ENCODE measurements at regions not wholly inside any gene's neighbourhood (a gene's known extent, or its start where the extent isn't known, plus 50 kb on each side); places are given as distances from the start of the nearest gene placed in this dataset.

DNA sequence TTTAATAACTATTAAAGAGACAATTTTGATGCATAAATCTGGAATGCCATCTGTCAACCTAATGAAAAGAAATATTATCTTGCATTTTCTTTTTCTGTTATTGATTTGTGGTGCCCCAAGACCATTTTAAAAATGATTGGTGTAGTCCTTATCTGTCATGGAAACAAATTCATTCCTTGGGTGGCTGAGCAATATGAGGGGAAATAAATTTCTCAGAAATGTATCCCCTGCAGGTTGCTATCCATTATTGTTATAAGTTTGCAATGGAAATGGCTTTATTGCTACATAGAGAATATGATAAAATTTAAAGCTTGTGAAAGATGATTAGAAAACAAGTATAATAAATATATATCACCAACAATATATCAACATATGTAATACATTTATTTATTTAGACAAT lies 607.0 kb downstream of the DNAJB9 start:
- no peak for DNase-seq

DNA sequence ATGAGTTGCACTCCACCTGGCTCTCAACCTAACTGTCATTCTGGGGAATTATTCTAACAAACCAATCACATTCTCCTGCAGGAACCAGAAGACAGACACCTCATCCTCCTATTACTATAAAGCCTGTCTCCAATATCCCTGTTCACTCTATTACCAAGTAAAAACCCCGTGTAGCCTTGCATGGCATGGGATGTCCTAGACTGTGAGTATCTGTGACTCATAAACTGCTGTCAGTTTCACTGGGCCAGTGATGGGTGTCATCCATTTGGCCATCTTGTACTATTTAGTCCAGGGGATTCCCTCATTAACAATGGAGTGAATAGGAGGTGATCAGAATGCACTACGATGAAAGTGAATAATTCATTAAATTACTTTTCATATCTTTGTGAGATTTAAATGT lies 608.7 kb downstream of the DNAJB9 start:
- no peak for DNase-seq

DNA sequence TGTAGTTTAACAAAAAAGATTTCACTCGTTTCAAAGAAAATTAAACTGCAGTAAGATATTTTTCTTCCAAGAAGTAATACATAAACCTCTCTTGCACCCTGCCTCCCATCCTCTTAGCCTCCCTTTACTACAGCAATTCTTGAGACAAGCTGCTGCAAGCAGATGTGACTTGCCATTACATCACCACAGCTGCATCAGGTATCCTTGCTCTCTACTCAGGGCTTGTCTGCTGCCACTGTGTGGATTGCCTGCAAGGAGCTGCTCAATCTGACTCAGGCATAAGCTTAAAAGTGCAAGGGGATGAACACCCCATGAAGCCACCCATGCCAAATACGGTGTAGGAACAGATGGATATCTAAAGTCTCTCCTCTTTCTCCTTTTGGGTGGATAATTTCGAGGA lies 609.9 kb downstream of the DNAJB9 start:
- no peak for DNase-seq

DNA sequence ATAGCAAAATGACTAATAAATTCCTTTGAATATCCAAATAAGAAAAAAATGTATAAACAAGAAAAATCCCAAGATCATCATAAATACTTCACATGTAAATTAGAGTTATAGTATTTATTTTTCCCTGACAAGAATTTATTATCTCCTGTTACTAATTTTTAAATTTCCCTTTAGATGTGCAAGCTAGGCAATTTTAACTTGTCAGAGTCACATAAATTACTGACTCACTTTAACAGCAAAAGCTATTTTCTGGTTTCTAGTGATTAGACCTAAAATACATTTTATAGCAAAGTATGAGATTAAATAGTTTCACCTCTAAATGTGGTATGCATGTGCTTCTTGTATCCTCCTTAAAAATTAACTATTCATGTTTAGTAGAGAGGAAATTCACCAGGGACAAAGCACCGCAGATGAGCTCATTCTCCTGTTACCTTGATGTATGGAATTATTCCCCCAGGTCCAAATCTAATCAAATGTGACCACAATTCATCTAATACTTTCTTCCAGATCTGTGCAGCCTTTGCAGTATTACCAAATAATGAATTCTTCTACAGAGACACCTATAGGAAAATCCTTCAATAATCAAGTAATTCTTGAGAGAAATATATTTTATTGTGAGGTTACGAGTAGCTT lies 621.2 kb downstream of the DNAJB9 start:
- DNase-seq: no peak

DNA sequence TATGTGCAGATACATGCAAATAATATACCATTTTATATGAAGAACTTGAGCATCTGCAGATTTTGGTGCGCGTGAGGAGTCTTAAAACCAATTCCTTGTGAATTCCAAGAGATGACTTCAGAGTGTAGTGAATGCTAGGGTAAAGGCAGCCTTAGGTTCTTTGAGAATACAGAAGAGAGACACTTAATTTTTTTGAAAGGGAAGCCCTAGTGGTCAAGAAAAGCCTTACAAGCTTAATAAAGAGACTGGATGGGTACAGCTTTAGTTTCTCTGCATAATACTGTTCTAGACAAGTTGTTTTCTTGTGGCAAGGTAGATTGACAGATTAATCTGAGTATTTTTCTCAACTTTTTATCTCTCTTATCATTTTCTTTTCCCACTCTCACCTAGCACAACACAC lies 636.5 kb downstream of the DNAJB9 start:
- DNase-seq: no peak

DNA sequence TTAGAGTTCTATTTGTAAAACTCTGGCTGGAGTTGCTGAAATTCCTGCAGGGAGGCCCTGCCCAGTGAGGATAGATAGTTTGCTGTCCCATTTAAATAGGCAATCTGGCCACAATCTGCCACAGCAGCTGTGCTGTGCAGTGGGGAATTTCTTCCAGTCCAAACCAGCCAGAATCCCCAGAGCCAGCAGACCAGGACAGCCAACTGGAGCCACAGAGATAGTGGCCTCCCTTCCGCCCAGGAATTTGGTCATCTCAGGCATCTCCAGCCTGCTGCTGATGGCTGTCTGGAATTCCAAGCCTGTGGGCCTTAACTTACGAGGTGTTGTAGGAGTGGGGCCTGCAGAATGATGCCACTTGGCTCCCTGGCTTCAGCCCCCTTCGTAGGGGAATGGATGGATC lies 643.4 kb downstream of the DNAJB9 start:
- no peak for DNase-seq

DNA sequence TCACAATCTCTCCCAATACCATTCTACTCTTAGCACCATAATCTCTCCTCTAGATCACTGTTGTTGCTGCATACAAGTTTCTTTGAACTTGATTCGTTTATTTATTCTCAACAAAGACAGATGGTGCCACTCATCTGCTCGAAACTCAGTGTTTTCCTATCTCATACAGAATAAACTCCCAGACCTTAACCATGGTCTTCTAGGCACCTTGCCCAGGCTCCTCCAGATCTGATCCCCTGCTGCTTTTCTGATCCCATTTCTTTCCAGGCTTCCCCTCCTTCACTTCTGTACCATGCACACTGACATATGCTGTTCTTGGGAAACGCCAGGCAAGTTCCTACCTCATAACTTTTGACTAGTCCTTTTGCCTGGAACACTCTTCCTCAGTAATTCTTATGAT lies 645.7 kb downstream of the DNAJB9 start:
- DNase-seq: no peak

DNA sequence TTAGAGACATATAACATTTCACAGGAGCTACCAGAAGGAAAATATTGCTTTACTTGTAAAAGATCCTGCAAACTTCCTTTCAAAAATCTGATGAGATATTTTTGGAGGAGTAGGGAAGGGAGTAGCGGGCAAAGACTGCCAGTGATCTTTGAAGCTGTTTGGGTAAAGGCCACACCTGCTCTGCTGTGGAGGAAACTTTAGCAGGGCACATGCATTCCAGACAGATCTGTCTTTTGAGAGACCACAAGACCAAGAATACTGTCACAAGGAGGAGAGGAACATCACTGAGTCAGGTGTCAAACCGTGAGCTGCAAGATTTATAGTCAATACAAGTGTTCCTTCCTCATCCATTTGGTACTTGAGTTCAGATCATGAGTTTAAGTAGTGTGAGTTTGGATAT lies 654.4 kb downstream of the DNAJB9 start:
- no peak for DNase-seq

DNA sequence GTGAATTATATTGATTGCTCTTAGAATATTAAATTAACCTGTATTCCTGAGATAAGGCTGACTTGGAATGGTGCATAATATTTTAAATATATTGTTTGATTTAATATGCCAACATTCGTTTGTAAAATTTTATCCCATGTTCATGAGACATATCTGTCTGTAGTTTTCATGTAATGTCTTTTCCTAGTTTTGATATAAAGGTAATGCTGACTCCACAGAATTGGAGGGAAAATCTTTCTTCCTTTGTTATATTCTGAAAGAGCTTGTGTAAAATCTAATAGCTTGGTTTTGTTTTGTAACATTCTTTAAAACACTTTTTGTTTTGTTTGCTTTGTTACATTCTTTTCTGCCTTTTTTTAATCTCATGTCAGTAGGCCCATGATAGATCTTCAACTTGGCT lies 657.0 kb downstream of the DNAJB9 start:
- no peak for DNase-seq

DNA sequence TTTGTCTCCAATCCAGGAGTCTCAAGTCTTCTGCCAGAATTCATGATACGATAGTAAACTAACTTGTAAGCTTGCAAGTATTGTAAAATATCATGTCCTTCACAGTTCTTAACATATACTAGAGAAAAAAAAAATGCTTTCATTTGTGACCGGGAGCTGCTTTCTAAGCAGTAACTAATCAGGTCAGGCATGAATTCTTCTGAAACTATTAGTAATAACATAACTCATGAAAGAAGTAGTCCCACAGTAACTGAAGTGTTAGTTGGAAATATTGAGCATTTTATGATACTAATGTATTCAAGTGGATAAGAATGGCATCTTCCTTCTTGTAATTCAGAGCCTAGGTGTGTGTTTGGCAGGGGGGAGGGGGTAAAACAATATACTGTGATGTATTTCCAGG lies 665.6 kb downstream of the DNAJB9 start:
- DNase-seq: no peak

DNA sequence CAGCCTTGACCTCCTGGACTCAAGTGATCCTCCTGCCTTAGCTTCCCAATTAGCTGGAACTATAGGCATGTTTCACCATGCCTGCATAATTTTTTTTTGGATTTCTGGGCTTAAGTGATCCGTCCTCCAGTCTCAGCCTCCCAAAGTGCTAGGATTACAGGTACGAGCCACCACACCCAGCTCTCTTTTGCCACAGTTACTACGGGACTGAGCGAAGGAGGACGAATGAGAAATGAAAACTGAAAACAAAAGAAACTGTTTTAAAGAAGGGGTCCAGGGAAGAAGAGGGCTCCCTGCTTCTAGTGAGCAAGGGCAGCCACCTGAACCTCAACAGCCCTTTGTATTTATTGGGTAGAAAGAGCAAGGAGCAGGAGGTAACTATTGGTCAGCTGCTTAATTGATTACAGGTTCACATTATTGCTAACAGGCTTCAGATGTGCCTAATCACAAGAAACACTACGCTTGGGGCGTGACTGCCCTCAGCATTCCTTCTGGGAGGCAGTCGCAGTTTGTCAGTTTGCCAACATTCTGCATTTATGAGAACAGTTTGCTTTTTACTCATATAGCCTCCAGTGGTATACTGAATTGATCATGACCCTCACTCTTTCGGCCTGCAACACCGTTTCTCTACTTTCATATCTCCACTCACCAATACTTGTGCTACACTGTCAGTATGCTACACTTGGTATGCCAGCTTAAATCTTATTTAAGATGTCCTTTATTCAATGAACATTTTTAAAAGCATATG lies 676.8 kb downstream of the DNAJB9 start:
- DNase-seq: no peak

DNA sequence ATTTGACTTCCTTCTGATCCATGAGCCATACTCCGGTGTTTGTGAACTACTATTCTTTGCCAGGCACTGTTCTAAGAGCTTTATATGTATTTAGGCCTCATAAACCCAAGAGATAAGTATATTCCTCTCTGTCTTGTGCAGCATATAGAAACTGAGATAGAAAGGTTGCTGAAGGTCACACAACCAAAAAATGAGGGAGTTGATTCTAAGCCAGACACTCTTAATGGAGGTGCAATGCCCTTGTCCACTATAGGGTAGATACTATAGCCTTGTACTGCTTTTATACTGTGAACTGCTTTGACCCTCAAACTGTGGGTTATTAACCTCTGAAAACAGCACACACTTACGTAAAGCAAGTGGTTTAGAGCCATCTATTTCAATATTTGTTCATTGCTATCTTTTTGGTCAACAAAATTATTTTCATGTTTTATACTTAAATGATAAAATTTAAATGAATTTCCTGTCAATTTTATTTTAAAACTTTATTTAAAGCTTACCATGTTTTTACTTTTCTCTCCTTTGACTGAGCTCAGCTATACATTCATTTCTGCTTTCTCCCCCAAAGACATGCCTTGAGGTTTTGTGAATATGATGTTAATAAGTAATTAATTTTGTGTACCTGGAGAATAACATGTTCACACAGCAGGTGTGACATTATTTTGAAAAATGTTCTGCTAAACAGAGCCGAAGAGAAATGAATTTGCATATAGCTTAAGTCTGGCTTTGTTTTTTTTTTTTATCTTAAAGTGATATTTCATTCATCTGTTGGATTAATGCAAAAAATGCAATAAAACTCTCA lies 687.3 kb downstream of the DNAJB9 start:
- no peak for DNase-seq

DNA sequence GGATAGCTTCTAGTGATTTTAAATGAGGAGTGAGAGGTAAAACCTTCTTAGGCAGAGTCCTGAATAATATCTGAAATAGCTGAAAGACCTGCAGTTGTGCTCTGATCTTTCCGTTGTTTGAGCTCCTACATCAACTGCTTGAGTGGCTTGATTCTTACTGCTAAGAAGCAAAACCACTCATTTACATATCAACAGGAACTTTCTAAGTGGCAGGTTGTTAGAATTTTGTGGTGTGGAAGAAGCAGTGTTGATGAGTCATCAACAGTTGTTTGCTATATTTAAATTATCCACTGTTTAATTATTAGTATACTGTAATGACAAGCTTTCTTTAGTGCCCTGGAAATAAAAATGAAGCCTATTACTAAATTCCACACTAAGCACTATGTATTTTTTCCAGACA lies 689.5 kb downstream of the DNAJB9 start:
- DNase-seq: no peak

DNA sequence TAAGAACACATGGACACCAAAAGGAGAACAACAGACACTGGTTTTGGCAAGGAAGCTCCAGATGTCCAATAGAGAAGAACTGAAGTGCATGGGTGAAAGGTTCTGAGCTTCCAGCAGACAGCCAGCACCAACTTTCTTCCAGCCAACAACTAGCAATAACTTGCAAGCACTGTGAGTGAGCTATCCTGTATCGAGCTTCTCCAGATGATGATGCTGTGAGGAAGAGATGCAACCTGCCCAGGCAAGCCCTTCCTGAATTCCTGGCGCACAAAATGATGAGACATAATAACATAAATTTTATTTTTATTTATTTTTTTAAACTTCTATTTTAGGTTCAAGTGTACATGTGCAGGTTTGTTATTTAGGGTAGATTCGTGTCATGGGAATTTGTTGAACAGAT lies 692.1 kb downstream of the DNAJB9 start:
- DNase-seq: no peak

DNA sequence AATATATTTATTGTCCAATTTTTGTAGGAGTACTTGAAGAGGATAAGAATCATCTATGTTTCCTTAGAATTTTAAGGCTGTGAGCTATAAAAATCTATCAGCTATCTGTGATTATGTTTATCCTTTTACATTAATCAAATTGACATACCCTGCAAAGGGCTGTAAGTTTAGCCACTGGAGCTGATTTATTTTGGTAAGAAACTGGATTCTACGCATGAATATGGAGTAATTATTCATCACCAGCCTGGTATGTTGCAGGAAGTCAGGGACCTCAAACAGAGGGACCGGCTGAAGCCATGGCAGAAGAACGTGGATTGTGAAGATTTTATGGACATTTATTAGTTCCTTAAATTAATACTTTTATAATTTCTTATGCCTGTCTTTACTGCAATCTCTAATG lies 696.9 kb downstream of the DNAJB9 start:
- no peak for DNase-seq

DNA sequence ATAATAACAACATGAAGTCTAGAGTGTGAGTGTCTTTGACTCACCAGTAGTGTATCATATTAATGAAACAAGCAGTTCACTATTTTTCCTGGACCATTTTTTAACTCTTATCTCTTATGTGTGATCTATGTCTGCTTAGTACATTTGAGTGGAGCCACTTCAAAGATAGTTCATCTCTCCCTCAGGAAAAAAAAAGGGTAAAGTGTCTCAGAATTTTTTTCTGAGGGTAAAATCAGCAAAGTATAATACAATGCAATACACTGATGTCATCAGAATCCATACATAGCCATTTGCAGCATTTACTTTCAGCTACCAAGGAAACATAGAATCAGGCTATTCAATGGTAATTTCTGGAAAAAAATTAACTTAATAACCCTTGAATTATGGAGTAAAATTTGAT lies 706.7 kb downstream of the DNAJB9 start:
- DNase-seq: no peak

DNA sequence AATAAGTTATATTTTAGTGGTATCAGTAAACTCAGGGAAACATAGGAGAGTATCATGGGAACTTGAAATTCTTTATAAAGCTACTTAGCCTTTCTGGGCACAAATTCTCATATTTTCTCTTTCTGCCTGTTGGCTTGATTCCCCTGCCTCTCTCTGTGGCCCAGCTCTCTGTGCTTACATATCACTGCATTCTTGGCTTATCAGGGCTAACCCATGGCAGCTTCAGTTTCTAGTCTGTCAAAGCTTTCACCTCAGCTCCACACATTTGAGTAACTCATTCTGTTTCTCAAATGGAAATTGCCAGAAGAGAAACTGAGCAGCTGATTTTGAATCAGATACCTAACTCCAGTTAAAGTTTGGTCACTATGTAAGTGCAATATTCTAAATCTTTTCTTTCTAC lies 713.1 kb downstream of the DNAJB9 start:
- DNase-seq: no peak

DNA sequence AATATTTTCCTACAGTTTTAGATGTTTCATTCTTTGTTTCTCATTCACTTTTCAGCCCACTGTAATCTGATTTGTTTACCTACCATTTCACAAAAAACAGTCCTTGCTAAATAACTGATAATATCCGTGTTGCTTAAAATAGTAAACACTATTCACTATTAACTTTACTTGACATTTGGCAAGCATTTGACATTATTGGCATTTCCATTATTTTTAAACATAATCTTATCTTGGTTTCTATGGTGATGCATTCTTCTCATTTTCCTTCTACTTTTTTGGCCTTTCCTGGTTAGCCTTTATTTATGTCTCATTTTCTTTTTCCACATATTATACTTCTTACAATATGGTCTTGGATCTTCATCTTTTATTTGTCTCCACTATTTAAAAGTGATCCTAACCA lies 715.3 kb downstream of the DNAJB9 start:
- no peak for DNase-seq

DNA sequence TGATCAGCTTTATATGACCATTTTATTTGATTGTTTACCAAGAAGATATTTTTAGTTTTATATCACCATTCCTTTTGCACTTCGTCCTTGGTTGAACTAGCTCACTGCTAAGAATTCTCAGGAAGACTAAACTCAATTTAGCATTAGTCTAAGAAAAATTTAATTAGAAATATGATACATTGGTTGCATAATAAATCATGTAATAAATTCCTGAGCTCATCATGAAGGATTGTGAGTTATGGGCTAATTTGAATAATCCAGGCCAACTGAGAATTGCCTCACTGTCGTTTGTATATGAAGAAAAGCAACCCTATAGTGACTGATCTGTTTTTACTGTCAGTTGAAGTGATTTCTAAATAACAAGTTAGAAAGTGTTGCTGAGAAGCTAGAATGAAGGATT lies 725.5 kb downstream of the DNAJB9 start:
- no peak for DNase-seq

DNA sequence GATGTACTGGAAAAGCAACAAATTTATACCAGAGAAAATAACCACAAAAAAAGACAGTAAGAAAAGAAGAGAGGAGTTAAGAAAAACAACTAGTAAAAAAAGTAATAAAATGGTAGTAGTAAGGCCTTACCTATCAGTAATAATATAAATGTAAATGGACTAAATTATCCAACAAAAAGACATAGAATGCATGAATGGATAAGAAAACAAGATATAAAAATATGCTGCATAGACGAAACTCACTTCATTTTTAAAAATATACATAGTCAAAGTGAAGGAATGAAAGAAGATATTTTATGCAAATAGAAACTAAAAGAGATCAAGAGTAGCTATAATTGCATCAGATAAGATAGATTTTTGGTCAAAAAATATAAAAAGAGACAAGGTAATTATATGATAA lies 739.1 kb downstream of the DNAJB9 start:
- no peak for DNase-seq

DNA sequence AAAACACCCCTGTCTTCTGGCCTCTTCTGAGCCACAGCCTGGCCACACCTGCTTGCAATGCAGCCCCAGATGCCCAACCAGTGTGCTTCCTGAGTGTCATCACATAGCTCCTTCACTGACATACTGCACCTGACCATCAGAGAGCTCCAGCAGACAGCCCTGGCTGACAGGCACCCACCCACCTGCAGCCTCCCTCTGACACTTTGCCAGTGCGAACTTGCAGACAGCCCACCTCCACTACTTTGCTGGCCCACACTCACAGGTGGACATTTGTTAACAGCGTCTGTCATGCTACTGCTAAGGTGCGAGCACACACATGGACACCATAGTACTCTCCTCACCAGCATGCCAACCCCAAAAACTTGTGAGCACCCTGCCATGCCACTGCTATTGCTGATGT lies 740.1 kb downstream of the DNAJB9 start:
- no peak for DNase-seq

DNA sequence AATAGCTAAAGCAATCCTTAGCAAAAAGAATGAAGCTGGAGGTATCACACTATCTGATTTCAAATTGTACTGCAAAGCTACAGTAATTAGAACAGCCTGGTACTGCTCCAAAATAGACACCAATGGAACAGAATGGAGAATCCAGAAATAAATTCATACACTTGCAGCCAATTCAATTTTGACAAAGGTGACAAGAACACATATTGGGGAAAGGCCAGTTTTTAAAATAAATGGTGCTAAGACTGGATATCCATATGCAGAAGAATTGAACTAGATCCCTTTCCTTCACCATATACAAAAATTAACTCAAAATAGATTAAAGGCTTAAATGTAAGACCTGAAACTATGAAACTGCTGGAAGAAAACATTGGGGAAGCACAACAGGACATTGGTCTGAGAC lies 748.5 kb downstream of the DNAJB9 start:
- DNase-seq: no peak

DNA sequence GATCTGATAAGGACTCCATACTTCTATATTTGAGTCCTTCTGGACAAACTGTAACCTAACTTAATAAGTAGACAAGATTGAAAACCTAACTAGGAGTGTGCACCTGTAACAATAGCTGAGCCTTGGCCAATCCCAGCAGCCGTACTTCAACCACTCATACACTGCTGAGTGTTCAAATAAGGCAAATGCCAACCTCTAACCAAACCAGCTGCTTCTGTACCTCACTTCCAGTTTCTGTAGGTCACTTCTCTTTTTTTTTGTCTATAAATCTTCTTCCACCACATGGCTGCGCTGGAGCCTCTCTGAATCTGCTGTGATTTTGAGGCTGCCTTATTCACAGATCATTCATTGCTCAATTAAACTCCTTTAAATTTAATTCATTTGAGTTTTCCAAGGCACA lies 753.2 kb downstream of the DNAJB9 start:
- no peak for DNase-seq

DNA sequence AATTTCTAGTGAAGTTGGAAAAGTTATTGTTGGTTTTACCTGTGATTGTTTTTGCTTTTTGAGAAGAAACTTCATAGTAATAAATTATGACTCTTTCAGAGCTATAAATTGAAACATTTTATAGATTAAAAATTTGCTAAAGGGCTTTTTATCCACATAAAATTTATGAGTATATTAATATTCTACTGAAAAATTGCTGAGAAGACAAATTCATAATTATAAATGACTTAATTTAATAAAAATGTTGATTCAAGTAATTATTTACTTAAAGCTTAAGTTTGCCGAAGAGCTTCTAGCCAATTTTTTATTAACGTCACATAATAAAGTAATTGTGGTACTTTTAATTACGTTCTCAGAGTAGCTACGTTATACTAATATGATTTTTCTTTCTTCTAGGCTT lies 761.7 kb downstream of the DNAJB9 start:
- DNase-seq: no peak

Measured in activated CD4-positive, alpha-beta T cell treated with anti-CD3 and anti-CD28 coated beads, Interleukin-2, amount 50 U/mL, for 48 hours (primary cell).